Thoracic aorta (tissue), 2 donors: ENCODE measurements at regions not wholly inside any gene's neighbourhood (a gene's known extent, or its start where the extent isn't known, plus 50 kb on each side); places are given as distances from the start of the nearest gene placed in this dataset.

Source experiments
- ATAC-seq: fragments of 150-250 bp; one replicate; pipeline ENCODE4 v1.8.0; 2017; ENCODE audit warnings: low read depth; ENCODE audit not compliant: insufficient number of reproducible peaks, low FRiP score
- DNase-seq: peaks from one replicate; pipeline ENCODE4 v3.0.0-alpha.2; 2020; ENCODE audit warnings: low spot score
- H3K27ac ChIP-seq, 2 donors: fragments of 200-600 bp; sonication (generic); 1 replicate in 1 of 2; 2 replicates in 1 of 2; pipeline ENCODE4 v1.5.1; 2016; ENCODE audit warnings: mild to moderate bottlenecking in 2 of 2, moderate library complexity in 2 of 2
- H3K27me3 ChIP-seq: fragments of 200-600 bp; sonication (generic); replicated peaks from 2 replicates; pipeline ENCODE4 v1.6.0; 2016; ENCODE audit warnings: mild to moderate bottlenecking; ENCODE audit not compliant: insufficient read depth
- H3K36me3 ChIP-seq: fragments of 200-600 bp; sonication (generic); one replicate; pipeline ENCODE4 v1.5.1; 2016
- H3K4me1 ChIP-seq, 2 donors: fragments of 200-600 bp; sonication (generic); 1 replicate in 1 of 2; 2 replicates in 1 of 2; pipeline versions ENCODE4 v1.5.1 to v1.6.0; 2016; ENCODE audit warnings: low read depth in 2 of 2, mild to moderate bottlenecking in 1 of 2; ENCODE audit not compliant: control insufficient read depth in 1 of 2
- H3K4me3 ChIP-seq: fragments of 200-600 bp; sonication (generic); 2 replicates; pipeline ENCODE4 v1.5.1; 2016; ENCODE audit warnings: mild to moderate bottlenecking
- H3K9me3 ChIP-seq: fragments of 200-600 bp; sonication (generic); 2 replicates; pipeline ENCODE4 v1.5.1; 2016
- CTCF ChIP-seq: fragments of 200-600 bp; sonication (generic); IDR thresholded peaks from one replicate; pipeline ENCODE4 v1.5.1; 2019; ENCODE audit warnings: antibody characterized with exemption

DNA sequence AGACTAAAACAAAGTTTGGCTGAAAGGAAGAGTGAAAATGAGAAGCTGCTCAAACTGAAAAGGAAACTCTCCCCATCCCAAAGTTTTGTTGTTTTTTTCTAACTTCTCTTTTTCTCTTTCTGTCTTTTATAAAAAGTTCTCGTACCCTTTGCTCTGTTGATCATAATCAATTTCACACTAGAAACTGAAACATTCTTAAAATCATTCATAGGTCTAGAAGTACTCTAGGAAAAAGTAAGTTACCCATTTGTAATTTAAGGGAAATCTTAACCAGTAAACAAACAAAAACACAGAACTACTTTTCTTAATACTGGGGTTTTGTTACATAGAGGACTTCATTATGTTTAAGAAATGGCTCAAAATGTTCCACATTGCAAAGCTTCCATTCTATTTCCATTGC is 339.8 kb downstream of the SEMA3D start:
- Histone ChIP-seq H3K4me3 (no peak overlapping the region), H3K27ac (no peak overlapping the region), H3K4me1 (no peaks in the 10 kb centered on the region), H3K36me3 (no peaks in the 10 kb centered on the region), H3K9me3 (no peaks in the 10 kb centered on the region), H3K27me3 (no peaks in the 10 kb centered on the region)
- ATAC-seq (no peak), DNase-seq (no peak)
- TF ChIP-seq CTCF: no peak

DNA sequence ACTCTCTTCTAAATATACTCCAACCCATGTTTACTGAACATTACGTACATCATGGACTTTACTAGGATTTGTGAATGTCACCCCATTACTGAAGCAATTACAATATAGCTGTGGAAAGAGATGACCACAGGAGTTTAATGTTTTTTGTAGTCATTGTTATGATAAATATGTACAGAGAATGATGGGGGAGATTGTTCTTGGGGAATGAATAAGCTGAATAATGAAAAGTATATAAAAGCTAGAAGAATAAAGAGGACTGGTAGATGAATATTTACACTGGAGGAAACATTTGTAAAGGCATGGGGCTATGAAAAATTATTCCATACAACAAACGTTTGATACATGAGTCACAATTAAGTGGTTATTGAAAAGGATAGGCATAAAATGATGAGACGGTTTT is 340.9 kb downstream of the SEMA3D start:
- TF ChIP-seq CTCF: no peak
- no peaks in the 10 kb centered on the region for H3K36me3 ChIP-seq
- no peaks in the 10 kb centered on the region for H3K9me3 ChIP-seq
- H3K4me3 ChIP-seq: no peak overlapping the region
- no peak overlapping the region for H3K27ac ChIP-seq
- no peaks in the 10 kb centered on the region for H3K4me1 ChIP-seq
- no peaks in the 10 kb centered on the region for H3K27me3 ChIP-seq
- DNase-seq (no peak), ATAC-seq (no peak)

DNA sequence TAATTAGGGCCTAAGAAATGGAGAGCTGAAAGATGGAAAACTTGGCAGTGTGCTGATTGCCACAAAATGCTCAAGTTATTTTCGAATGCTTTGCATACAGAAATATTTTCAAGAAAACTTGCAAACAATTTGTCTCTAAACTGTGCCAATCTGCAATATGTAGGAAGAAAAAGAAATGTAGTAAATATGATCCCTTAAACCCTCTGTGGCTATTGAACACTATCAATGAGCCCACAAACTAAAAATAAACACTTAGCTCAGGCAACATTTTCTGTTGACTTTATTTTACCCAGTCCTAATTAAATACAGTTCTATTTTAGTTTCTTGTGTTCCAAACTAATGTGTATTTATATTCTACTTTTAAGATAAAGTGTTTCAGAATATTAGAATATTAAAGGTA is 342.1 kb downstream of the SEMA3D start:
- no peak for TF ChIP-seq CTCF
- no peaks in the 10 kb centered on the region for H3K27me3 ChIP-seq
- no peak overlapping the region for H3K4me3 ChIP-seq
- DNase-seq (no peak), ATAC-seq (no peak)
- no peaks in the 10 kb centered on the region for H3K36me3 ChIP-seq
- no peaks in the 10 kb centered on the region for H3K4me1 ChIP-seq
- H3K27ac ChIP-seq: no peak overlapping the region
- H3K9me3 ChIP-seq: no peaks in the 10 kb centered on the region

DNA sequence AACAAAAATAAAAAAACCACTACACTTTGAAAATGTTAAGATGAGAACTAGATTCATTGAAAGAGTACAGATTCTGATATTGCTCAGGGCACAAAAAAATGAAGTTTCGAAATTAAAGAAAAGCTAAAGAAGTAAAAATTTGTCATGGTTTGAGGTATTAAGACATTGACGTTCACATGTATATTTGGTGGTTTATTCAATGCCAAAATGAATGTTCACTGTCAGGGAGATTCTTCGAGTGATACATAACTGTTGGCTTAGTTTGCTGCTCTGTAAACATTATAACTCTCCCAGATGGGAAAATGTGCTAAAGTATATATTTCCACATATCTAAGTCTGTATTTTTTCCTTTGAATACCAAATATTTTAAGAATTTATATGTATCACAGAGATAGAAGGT is 345.0 kb downstream of the SEMA3D start:
- no peaks in the 10 kb centered on the region for H3K27me3 ChIP-seq
- DNase-seq (no peak), ATAC-seq (no peak)
- H3K36me3 ChIP-seq: no peaks in the 10 kb centered on the region
- H3K4me3 ChIP-seq: no peak overlapping the region
- H3K27ac ChIP-seq: no peak overlapping the region
- no peaks in the 10 kb centered on the region for H3K4me1 ChIP-seq
- H3K9me3 ChIP-seq: no peaks in the 10 kb centered on the region
- TF ChIP-seq CTCF: no peak

- TF ChIP-seq CTCF: no peak
- H3K36me3 ChIP-seq: no peaks in the 10 kb centered on the region
- H3K4me3 ChIP-seq: no peak overlapping the region
- DNase-seq (no peak), ATAC-seq (no peak)
- H3K27ac ChIP-seq: no peak overlapping the region
- H3K27me3 ChIP-seq: no peaks in the 10 kb centered on the region
- H3K9me3 ChIP-seq: no peaks in the 10 kb centered on the region
- no peaks in the 10 kb centered on the region for H3K4me1 ChIP-seq
Measured at GRCh38 chr7:84838857-84839256, 348.0 kb downstream of the SEMA3D start.
